ENCODE measurements at regions not wholly inside any gene's neighbourhood (a gene's known extent, or its start where the extent isn't known, plus 50 kb on each side); places are given as distances from the start of the nearest gene placed in this dataset.
"Not testable (repeated sequence)": the region's sequence is repeated elsewhere in the genome, so short reads cannot be mapped to it uniquely, and the experiment has no call there.

GRCh38 chrX:143240658-143241057 lies 214.9 kb downstream of the SPANXN4 start (continued):
- no peak for TF ChIP-seq ARID4B (CRISPR knock-in tag; IDR thresholded peaks at IDR 0.05; ENCODE audit: borderline replicate concordance)

- H3K27ac Mint-ChIP-seq, result no peak overlapping the region
- no peaks in the 10 kb centered on the region for H3K4me1 Mint-ChIP-seq
- ChIA-PET CTCF (no interaction called here), POLR2A (no interaction called here)
- DNase-seq (ENCODE audit: low spot score), result no peak
- H3K4me3 Mint-ChIP-seq, result no peak overlapping the region
- H3K36me3 Mint-ChIP-seq, result peaks cover 34% of the 10 kb centered on the region
- no peak for ATAC-seq
- H3K27me3 Mint-ChIP-seq (ENCODE audit: low read depth), result peaks cover 3% of the 10 kb centered on the region; the same call in 1 of the 2 replicates
- no peak for TF ChIP-seq SMAD3 (CRISPR knock-in tag; IDR thresholded peaks at IDR 0.05; ENCODE audit: borderline replicate concordance)
- TF ChIP-seq TEAD1 (CRISPR knock-in tag; IDR thresholded peaks at IDR 0.05), result no peak
- TF ChIP-seq GRHL2 (CRISPR knock-in tag; IDR thresholded peaks at IDR 0.05; ENCODE audit: insufficient replicate concordance, severe bottlenecking), result no peak
- no peak for TF ChIP-seq MYBL2 (CRISPR knock-in tag; IDR thresholded peaks at IDR 0.05)
- TF ChIP-seq ZNF423 (CRISPR knock-in tag; IDR thresholded peaks at IDR 0.05), result no peak
- no peak for TF ChIP-seq ZNF671 (CRISPR knock-in tag; IDR thresholded peaks at IDR 0.05)
- TF ChIP-seq USF2 (CRISPR knock-in tag; IDR thresholded peaks at IDR 0.05), result no peak
- TF ChIP-seq FOXK1 (CRISPR knock-in tag; IDR thresholded peaks at IDR 0.05), result no peak
- TF ChIP-seq FOXJ3 (CRISPR knock-in tag; IDR thresholded peaks at IDR 0.05; ENCODE audit: borderline replicate concordance), result no peak
- no peak for TF ChIP-seq ZNF121 (CRISPR knock-in tag; IDR thresholded peaks at IDR 0.05)
- peaks cover 40% of the 10 kb centered on the region for H3K9me3 Mint-ChIP-seq
These were observed 205.8 kb downstream of the SPANXN4 start for GRCh38 chrX:143231492-143231891.

GRCh38 chrX:143228600-143228999 lies 202.9 kb downstream of the SPANXN4 start:
- ATAC-seq; H3K4me1 Mint-ChIP-seq; H3K27me3 Mint-ChIP-seq (ENCODE audit: low read depth); H3K27ac Mint-ChIP-seq; POLR2A ChIA-PET; DNase-seq (ENCODE audit: low spot score); H3K4me3 Mint-ChIP-seq; CTCF ChIA-PET: not testable (repeated sequence)
- Mint-ChIP-seq H3K36me3 (peaks cover 28% of the 10 kb centered on the region), H3K9me3 (peaks cover 38% of the 10 kb centered on the region)

- H3K4me1 Mint-ChIP-seq, result no peaks in the 10 kb centered on the region
- no peak for TF ChIP-seq TEAD1 (CRISPR knock-in tag; IDR thresholded peaks at IDR 0.05)
- TF ChIP-seq ZNF512 (CRISPR knock-in tag; IDR thresholded peaks at IDR 0.05; ENCODE audit: borderline replicate concordance), result no peak
- no peak for TF ChIP-seq SOX15 (CRISPR knock-in tag; IDR thresholded peaks at IDR 0.05)
- no peak for TF ChIP-seq JUN (CRISPR knock-in tag; IDR thresholded peaks at IDR 0.05)
- no peak for TF ChIP-seq FOXJ3 (CRISPR knock-in tag; IDR thresholded peaks at IDR 0.05; ENCODE audit: borderline replicate concordance)
- no peak for TF ChIP-seq ZBTB43 (CRISPR knock-in tag; IDR thresholded peaks at IDR 0.05)
- no peak for TF ChIP-seq HMGA2 (CRISPR knock-in tag; IDR thresholded peaks at IDR 0.05)
- no peak for TF ChIP-seq ERG (CRISPR knock-in tag; IDR thresholded peaks at IDR 0.05)
- TF ChIP-seq EMX1 (CRISPR knock-in tag; IDR thresholded peaks at IDR 0.05), result no peak
- no peak overlapping the region for H3K4me3 Mint-ChIP-seq
- no peak for ATAC-seq
- no peaks in the 10 kb centered on the region; the same call in 1 of the 2 replicates for H3K27me3 Mint-ChIP-seq (ENCODE audit: low read depth)
- H3K27ac Mint-ChIP-seq, result no peak overlapping the region
- peaks cover 42% of the 10 kb centered on the region for H3K9me3 Mint-ChIP-seq
- ChIA-PET CTCF (no interaction called here), POLR2A (no interaction called here)
- H3K36me3 Mint-ChIP-seq, result peaks cover 21% of the 10 kb centered on the region
- no peak for DNase-seq (ENCODE audit: low spot score)
These were observed 181.2 kb downstream of the SPANXN4 start for GRCh38 chrX:143206966-143207365.

Data from WTC11 (cell line).